H1 (cell line): ENCODE measurements at regions not wholly inside any gene's neighbourhood (a gene's known extent, or its start where the extent isn't known, plus 50 kb on each side); places are given as distances from the start of the nearest gene placed in this dataset.

Experiments used
- CHD7 ChIP-seq: fragments of 300-600 bp; sonication (generic); IDR thresholded peaks from 2 replicates; pipeline ENCODE4 v1.7.1; 2012; ENCODE audit warnings: low read length, moderate library complexity, mild to moderate bottlenecking, inconsistent platforms; ENCODE audit not compliant: insufficient replicate concordance
- CTCF ChIP-seq, 3 experiments: IDR thresholded peaks; 1 replicate in 2 of 3; 2 replicates in 1 of 3; pipeline versions ENCODE4 v1.5.1 to v1.6.1; 2011; ENCODE audit warnings: low read length in 3 of 3, mild to moderate bottlenecking in 3 of 3, inconsistent platforms in 2 of 3, low read depth in 1 of 3, moderate library complexity in 1 of 3; ENCODE audit not compliant: insufficient read depth in 1 of 3; ENCODE audit errors: control extremely low read depth in 1 of 3
- E2F6 ChIP-seq: IDR thresholded peaks from 2 replicates; pipeline ENCODE4 v1.6.1; 2012; ENCODE audit warnings: inconsistent platforms

- TF ChIP-seq CTCF (IDR thresholded peaks at IDR 0.05; ENCODE audit: control extremely low read depth in 1 of 3, insufficient read depth in 1 of 3, low read depth in 1 of 3, low read length in 3 of 3) (no peak), CHD7 (no peak), E2F6 (no peak)
These were observed 86.5 kb upstream of the SLC22A11 start for GRCh38 chr11:64469288-64469687.
